ENCODE measurements at regions not wholly inside any gene's neighbourhood (a gene's known extent, or its start where the extent isn't known, plus 50 kb on each side); places are given as distances from the start of the nearest gene placed in this dataset.

DNA sequence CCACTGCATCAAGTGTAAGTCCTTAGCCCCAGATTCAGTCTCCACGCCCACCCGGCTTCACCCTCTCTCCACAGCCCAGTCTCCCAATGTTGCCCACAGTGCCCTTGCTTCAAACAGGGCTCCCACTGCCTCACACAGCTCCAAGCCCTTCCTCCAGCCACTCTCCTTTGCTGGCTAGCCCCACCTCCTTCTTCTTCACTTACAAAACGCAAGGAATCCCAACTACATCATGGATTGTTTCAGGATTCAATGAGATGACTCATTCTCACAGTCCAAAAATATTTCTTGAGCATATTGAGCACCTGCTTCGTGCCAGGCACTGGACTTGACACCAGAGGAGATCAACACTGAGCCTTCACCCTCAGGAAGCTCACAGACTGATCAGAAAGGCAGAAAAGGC lies 533.5 kb downstream of the BUD13 start:
- TF ChIP-seq POLR2AphosphoS5 (IDR thresholded peaks at IDR 0.05; ENCODE audit: low read depth, low read length) = no peak
- TF ChIP-seq, protein P1, sequence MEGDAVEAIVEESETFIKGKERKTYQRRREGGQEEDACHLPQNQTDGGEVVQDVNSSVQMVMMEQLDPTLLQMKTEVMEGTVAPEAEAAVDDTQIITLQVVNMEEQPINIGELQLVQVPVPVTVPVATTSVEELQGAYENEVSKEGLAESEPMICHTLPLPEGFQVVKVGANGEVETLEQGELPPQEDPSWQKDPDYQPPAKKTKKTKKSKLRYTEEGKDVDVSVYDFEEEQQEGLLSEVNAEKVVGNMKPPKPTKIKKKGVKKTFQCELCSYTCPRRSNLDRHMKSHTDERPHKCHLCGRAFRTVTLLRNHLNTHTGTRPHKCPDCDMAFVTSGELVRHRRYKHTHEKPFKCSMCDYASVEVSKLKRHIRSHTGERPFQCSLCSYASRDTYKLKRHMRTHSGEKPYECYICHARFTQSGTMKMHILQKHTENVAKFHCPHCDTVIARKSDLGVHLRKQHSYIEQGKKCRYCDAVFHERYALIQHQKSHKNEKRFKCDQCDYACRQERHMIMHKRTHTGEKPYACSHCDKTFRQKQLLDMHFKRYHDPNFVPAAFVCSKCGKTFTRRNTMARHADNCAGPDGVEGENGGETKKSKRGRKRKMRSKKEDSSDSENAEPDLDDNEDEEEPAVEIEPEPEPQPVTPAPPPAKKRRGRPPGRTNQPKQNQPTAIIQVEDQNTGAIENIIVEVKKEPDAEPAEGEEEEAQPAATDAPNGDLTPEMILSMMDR (IDR thresholded peaks at IDR 0.05) = no peak
- TF ChIP-seq, protein P2, sequence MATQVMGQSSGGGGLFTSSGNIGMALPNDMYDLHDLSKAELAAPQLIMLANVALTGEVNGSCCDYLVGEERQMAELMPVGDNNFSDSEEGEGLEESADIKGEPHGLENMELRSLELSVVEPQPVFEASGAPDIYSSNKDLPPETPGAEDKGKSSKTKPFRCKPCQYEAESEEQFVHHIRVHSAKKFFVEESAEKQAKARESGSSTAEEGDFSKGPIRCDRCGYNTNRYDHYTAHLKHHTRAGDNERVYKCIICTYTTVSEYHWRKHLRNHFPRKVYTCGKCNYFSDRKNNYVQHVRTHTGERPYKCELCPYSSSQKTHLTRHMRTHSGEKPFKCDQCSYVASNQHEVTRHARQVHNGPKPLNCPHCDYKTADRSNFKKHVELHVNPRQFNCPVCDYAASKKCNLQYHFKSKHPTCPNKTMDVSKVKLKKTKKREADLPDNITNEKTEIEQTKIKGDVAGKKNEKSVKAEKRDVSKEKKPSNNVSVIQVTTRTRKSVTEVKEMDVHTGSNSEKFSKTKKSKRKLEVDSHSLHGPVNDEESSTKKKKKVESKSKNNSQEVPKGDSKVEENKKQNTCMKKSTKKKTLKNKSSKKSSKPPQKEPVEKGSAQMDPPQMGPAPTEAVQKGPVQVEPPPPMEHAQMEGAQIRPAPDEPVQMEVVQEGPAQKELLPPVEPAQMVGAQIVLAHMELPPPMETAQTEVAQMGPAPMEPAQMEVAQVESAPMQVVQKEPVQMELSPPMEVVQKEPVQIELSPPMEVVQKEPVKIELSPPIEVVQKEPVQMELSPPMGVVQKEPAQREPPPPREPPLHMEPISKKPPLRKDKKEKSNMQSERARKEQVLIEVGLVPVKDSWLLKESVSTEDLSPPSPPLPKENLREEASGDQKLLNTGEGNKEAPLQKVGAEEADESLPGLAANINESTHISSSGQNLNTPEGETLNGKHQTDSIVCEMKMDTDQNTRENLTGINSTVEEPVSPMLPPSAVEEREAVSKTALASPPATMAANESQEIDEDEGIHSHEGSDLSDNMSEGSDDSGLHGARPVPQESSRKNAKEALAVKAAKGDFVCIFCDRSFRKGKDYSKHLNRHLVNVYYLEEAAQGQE (IDR thresholded peaks at IDR 0.05; ENCODE audit: insufficient read depth in 1 of 2, low read depth in 2 of 2, low read length in 1 of 2) = no peak
- TF ChIP-seq SIN3A (IDR thresholded peaks at IDR 0.05; ENCODE audit: borderline replicate concordance, insufficient read depth, low read depth, low read length) = no peak
